ENCODE measurements at regions not wholly inside any gene's neighbourhood (a gene's known extent, or its start where the extent isn't known, plus 50 kb on each side); places are given as distances from the start of the nearest gene placed in this dataset.

GRCh38 chr7:33700001-33700899 is 205.1 kb upstream of the BMPER start:
- no peak for DNase-seq (ENCODE audit: low spot score in 2 of 2)
- no peak for FAIRE-seq

- no peak for FAIRE-seq
- no peak for DNase-seq (ENCODE audit: low spot score in 2 of 2)
Measured at GRCh38 chr7:33701189-33701740, 204.1 kb upstream of the BMPER start.

GRCh38 chr7:33701927-33702326 is 203.4 kb upstream of the BMPER start:
- FAIRE-seq (no peak), DNase-seq (ENCODE audit: low spot score in 2 of 2) (no peak)

GRCh38 chr7:33702514-33703054 is 202.8 kb upstream of the BMPER start:
- DNase-seq (ENCODE audit: low spot score in 2 of 2) (no peak), FAIRE-seq (no peak)

GRCh38 chr7:33705333-33705833 is 200.0 kb upstream of the BMPER start:
- no peak for FAIRE-seq
- DNase-seq (ENCODE audit: low spot score in 2 of 2), result no peak

GRCh38 chr7:33706186-33706585 is 199.2 kb upstream of the BMPER start:
- no peak for FAIRE-seq
- no peak for DNase-seq (ENCODE audit: low spot score in 2 of 2)

GRCh38 chr7:33706771-33707200 is 198.6 kb upstream of the BMPER start:
- FAIRE-seq, result no peak
- no peak for DNase-seq (ENCODE audit: low spot score in 2 of 2)

GRCh38 chr7:33707427-33707826 is 197.9 kb upstream of the BMPER start:
- DNase-seq (ENCODE audit: low spot score in 2 of 2) (no peak), FAIRE-seq (no peak)

GRCh38 chr7:33710608-33711007 is 194.7 kb upstream of the BMPER start:
- DNase-seq (ENCODE audit: low spot score in 2 of 2) (no peak), FAIRE-seq (no peak)

GRCh38 chr7:33711231-33712019 is 193.9 kb upstream of the BMPER start:
- no peak for DNase-seq (ENCODE audit: low spot score in 2 of 2)
- no peak for FAIRE-seq

- FAIRE-seq (no peak), DNase-seq (ENCODE audit: low spot score in 2 of 2) (no peak)
Measured at GRCh38 chr7:33712020-33712414, 193.3 kb upstream of the BMPER start.

GRCh38 chr7:33714208-33714607 is 191.1 kb upstream of the BMPER start:
- no peak for FAIRE-seq
- DNase-seq (ENCODE audit: low spot score in 2 of 2), result no peak

- FAIRE-seq (no peak), DNase-seq (ENCODE audit: low spot score in 2 of 2) (no peak)
Measured at GRCh38 chr7:33716581-33717477, 188.5 kb upstream of the BMPER start.

- FAIRE-seq, result no peak
- no peak for DNase-seq (ENCODE audit: low spot score in 2 of 2)
Measured at GRCh38 chr7:33719059-33719581, 186.2 kb upstream of the BMPER start.

- DNase-seq (ENCODE audit: low spot score in 2 of 2) (no peak), FAIRE-seq (no peak)
Measured at GRCh38 chr7:33720139-33720538, 185.2 kb upstream of the BMPER start.

- no peak for FAIRE-seq
Measured at GRCh38 chr7:33720870-33721269, 184.5 kb upstream of the BMPER start.

GRCh38 chr7:33721895-33722294 is 183.4 kb upstream of the BMPER start:
- DNase-seq (ENCODE audit: low spot score in 2 of 2), result no peak
- no peak for FAIRE-seq

More at GRCh38 chr7:33720870-33721269, 184.5 kb upstream of the BMPER start:
- DNase-seq (ENCODE audit: low spot score in 2 of 2), result no peak

GRCh38 chr7:33722383-33723101 is 182.8 kb upstream of the BMPER start:
- no peak for DNase-seq (ENCODE audit: low spot score in 2 of 2)
- FAIRE-seq, result no peak

- DNase-seq (ENCODE audit: low spot score in 2 of 2) (no peak), FAIRE-seq (no peak)
Measured at GRCh38 chr7:33724201-33724600, 181.1 kb upstream of the BMPER start.

Data from frontal cortex (tissue), 3 donors.